Occipital lobe (tissue), 1 donor: ENCODE measurements at regions not wholly inside any gene's neighbourhood (a gene's known extent, or its start where the extent isn't known, plus 50 kb on each side); places are given as distances from the start of the nearest gene placed in this dataset.
"Not testable (repeated sequence)": the region's sequence is repeated elsewhere in the genome, so short reads cannot be mapped to it uniquely, and the experiment has no call there.

ENCODE experiments used
- DNase-seq: peaks from one replicate; lab custom pipeline; 2025; lab: John Stamatoyannopoulos, UW

DNA sequence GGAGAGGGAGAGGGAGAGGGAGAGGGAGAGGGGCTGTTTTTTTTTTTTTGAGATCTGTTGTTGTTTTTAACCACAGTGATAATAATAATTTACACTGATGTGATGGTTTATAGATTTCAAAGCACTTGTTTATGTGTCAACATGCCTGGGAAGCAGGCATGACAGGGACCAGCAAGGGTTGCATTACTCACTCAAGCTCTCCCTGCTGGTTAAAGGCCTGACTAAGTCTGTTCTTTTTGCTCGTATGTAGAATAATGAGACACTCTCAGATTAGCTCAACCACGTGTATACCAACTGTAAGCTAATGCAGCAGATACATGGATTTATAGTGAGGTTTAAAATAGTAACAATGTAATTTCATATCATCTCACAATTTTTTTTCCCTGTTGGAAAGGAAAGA, 134.6 kb upstream of the BOD1L1 start:
- no peak for DNase-seq

DNA sequence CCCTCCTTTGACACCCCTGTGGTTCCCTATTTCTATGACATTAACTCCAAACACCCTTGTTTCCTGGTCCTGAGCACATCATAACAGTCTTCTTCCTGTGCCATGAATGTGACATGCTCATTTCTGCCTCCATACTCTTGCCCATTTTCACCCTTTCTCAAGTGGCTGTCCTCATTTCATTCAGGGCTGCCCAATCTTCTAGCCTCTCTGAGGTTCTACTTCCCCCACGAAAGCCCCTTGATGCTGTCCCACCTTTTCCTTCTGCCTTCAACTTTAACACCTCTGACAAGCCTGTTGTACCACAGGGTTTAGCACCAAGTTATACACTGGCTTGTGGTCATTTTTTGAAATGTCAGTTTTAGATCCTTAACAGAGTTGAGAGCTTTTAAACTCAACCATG, 136.2 kb upstream of the BOD1L1 start:
- no peak for DNase-seq

- DNase-seq = no peak
Observed at GRCh38 chr4:13765539-13765938, 138.0 kb upstream of the BOD1L1 start.

DNA sequence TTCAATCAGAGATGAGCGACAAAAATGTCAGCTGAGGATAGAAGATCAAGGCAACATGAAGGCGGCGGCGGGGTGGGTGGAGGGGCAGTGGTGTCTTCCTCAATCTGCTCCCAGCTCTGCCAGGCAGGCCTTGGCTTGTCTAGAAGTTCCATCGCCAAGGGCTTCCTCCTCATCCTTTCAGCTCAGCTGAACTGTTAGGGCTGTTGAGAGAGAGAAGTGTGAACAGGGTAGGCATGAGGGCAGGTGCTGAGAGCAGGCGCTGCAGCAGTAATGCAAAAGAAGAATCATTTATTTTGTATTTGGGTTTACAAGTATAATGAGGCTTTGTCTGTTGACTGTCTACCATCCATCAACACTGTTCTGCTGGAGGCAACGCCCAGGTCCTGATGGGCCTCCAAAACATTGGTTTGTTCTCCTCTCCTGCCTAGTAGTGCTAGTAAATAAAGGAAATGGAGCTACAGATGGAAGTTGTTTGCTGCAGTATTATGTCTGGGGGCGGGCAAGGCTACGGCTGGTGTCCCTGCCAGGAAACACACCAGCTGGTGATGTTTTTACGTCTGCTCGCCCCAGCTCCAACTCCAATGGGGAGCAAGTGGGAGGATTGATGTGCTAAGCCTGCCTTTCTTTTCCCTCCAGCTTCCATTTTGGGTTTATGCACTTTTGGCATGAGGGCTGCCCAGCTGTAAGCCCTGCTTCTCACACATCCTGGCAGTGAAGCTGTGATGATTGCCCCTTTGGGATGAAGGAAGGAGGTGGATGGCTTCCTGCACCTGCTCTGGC, 139.4 kb upstream of the BOD1L1 start:
- DNase-seq = peak; percentile 49

GRCh38 chr4:13777341-13777740, 149.8 kb upstream of the BOD1L1 start:
- DNase-seq = no peak

- DNase-seq = no peak
Observed at GRCh38 chr4:13778367-13778766, 150.8 kb upstream of the BOD1L1 start.

DNA sequence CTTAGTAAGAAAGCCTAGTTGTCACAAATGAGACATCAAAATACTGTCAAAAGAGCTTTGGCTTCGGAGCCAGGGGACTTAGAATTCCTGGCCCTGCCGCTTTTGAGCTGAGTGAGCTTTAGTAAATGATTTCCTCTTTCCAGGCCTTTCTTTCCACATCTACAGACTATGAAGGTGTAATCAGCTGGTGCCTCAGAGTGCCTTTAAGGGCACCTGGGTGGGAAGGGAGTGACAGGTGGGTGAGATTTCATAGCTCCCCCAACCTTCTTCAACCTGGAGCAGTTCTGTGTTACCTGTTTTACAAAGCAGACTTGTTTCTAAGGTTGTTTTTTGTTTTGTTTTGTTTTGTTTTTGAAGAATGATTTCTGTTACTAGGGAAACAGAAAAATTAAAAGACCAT, 154.7 kb upstream of the BOD1L1 start:
- no peak for DNase-seq

DNA sequence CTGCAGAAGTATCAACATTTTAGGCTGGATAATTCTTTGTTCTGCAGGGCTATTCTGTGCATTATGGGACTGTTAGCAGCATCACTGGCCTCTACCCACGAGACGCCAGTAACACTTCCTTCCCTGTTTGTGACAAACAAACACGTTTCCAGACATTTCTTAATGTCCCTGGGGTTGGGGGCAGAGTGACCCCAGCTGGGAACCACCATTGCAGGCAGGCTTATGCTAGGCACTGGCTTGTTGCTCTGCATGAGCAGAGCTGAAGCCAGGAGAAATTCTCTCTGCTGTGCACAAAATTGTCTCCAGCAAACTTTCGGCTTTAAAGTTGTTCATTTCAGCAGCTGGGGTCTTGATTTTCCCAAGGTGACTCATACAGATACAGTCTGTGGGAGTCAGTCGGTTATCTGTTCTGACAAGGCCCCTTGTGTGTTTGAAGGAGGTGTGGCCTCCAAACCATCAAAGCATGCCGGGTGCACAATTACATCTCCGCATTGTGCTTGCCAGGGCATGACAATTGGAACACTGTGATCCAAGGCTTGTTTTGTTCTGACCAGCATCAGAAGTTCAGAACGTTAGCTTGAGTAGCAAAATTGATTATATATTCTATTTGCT, 156.4 kb upstream of the BOD1L1 start:
- DNase-seq = peak; percentile 74

DNA sequence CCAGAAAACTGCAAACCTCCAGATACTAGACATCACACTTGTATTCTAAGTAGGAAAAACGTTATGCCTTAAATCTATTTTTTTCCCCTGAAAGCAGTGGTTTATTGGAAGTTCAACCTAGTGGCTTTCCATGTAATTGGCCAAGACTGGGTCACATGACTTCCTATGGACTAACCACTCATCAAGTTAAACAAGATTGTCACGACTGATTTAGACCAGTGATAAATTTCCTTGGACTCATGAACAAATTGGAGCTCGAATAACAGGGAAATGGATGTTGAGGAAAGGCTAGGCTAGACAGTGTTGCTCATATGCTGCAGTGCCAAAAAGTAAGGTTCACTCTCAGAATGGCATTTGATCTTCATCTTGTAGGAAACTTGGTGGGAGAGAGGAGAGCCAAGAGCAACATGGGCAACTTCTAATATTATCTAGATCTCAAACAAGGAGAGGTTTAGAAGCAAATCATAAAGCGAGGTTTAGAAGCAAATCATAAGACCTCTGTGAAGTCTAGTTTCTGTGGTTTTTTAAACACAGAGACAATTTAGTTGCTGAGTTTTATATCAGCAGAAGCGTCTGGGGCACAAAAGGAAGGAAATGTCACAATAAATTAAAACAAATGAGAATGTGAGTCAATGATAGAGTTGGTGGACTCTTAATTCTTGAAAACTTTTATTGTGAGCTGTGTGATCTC, 165.6 kb upstream of the BOD1L1 start:
- DNase-seq = no peak

GRCh38 chr4:13794819-13795565, 167.5 kb upstream of the BOD1L1 start:
- DNase-seq = no peak

- DNase-seq = no peak
Observed at GRCh38 chr4:13797061-13797460, 169.5 kb upstream of the BOD1L1 start.

DNA sequence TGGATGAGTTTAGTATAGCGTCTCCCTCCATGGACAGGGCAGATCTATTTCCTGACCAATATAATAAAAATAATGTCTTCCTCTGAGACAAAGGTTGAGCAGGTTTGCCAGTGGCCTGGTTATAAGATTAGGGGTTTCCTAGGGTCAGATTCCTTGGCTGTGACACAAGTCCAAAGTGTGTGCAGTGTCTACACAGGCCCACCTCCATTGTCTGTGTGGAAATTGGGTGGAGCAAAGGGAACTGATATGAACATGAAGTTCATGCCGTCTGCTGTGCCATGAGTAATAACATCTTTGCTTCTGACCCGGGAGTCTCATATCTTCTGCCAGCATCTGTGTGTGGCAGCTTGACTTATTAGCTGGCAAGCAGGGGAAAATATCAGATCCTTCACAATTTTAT, 187.7 kb upstream of the BOD1L1 start:
- DNase-seq = no peak

- no peak for DNase-seq
Observed at GRCh38 chr4:13816472-13816871, 188.9 kb upstream of the BOD1L1 start.

DNA sequence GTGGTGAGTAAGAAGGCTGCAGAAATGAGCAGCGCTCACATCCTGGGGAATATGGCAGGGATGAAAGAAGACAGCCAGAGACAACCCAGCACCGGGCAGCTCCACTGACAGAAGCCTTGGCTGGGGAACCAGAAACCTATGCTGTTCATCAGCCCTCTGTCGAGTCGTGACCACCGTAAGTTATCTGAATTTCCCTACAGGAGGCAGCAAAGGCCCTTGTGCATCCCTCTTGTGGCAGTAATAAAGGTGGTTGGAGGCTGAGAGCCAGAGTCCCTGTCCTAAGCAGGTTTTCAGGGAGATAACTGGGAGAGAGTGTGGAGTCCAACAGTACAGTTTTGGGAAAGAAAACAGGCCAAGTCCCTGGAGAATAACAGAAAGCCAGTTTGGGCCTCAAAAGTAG, 194.0 kb upstream of the BOD1L1 start:
- DNase-seq = no peak

GRCh38 chr4:13825822-13826221, 198.3 kb upstream of the BOD1L1 start:
- not testable (repeated sequence) for DNase-seq

DNA sequence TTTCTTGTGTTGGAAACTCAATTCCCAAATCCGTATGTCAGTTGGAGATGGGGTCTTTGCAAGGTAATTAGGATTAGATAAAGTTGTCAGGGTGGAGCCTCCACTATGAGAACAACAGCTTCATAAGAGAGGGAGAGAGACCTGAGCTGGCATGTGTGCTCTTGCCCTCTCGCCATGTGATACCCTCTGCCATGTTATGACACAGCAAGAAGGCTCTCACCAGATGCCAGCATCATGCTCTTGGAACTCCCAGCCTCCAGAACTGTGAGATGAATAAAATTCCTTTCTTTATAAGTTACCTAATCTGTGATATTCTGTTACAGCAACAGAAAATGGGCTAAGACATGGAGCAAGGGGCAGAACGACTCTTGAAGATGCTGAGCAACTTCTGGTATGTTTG, 201.9 kb upstream of the BOD1L1 start:
- DNase-seq = no peak

DNA sequence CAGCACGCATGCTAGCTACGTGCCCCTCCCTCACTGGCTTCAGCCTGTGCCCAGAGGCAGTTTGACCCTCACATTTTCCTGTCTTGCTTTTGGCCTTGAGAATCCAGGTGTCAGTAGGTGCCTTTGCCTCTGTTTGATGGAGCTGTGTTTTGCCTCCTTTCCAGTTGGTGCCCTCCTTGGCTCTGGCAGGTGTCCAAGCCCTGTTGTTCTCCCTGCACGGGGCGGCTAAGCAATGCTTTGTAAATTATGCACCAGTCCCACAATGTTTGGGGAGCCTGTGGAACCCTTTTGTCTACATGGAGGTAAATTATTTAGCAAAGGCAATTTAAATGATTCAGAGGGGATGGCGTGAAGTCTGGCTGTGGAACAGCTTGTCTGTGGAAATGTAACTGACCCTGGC, 202.9 kb upstream of the BOD1L1 start:
- DNase-seq = no peak

DNA sequence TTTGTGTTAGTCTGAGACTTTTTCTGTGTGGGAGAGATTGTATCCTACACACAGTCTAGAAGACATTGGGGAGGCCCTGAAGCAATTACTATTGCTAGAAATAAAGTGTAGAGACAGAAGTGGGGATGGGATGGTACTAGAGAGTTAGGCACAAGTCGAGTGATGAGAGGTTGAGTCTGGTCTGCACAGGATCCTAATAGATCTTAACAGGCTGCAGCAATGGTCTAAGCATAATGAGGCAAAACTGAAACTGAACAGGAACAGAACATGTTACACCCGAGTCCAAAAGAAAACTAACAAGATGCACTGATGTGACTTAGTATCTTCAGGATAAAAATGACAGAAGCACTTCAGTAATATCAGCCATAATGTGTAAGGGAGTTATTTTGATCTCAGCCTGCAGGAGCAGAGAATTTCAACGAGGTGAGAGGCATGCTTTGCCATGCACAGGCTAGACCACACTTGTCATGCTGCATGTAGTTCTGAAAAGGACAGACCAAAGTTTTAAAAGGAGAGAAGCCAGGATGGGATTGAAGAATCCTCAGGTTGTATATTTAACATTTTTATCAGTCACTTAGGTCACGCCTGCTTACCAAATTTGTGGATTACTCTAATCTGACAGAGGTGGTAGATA, 205.8 kb upstream of the BOD1L1 start:
- no peak for DNase-seq

- no peak for DNase-seq
Observed at GRCh38 chr4:13836946-13837912, 209.7 kb upstream of the BOD1L1 start.

GRCh38 chr4:13840502-13841190, 213.1 kb upstream of the BOD1L1 start:
- no peak for DNase-seq
